ENCODE measurements at regions not wholly inside any gene's neighbourhood (a gene's known extent, or its start where the extent isn't known, plus 50 kb on each side); places are given as distances from the start of the nearest gene placed in this dataset.

- in situ Hi-C loops (cut with MboI; ENCODE audit: low sequenced_read_pairs, unreplicated experiment), result loop anchor here (10.0 to 25.0 kb wide), 3 partner anchors 55 to 1308 kb away; partner anchors contain the start of gene PLPP3
- no peak for DNase-seq (ENCODE audit: low spot score)
- no peak for TF ChIP-seq CTCF (IDR thresholded peaks at IDR 0.05; ENCODE audit: borderline replicate concordance, control extremely low read depth, extremely low read depth, insufficient read depth, missing control alignments)
These were observed 64.5 kb upstream of the USP24 start for GRCh38 chr1:55279627-55280026.

- TF ChIP-seq CTCF (IDR thresholded peaks at IDR 0.05; ENCODE audit: borderline replicate concordance, control extremely low read depth, extremely low read depth, insufficient read depth, missing control alignments), result no peak
- in situ Hi-C loops (cut with MboI; ENCODE audit: low sequenced_read_pairs, unreplicated experiment), result loop anchor here (10.0 to 25.0 kb wide), 2 partner anchors 144 to 1309 kb away; partner anchors contain the start of gene PLPP3
- no peak for DNase-seq (ENCODE audit: low spot score)
These were observed 63.2 kb upstream of the USP24 start for GRCh38 chr1:55278378-55278777.

GRCh38 chr1:55277377-55278130 lies 62.4 kb upstream of the USP24 start:
- in situ Hi-C loops (cut with MboI; ENCODE audit: low sequenced_read_pairs, unreplicated experiment), result loop anchor here (10.0 to 25.0 kb wide), 2 partner anchors 143 to 1310 kb away; partner anchors contain the start of gene PLPP3
- peak; percentile 77 for DNase-seq (ENCODE audit: low spot score)
- peak; percentile 66 for TF ChIP-seq CTCF (IDR thresholded peaks at IDR 0.05; ENCODE audit: borderline replicate concordance, control extremely low read depth, extremely low read depth, insufficient read depth, missing control alignments)

GRCh38 chr1:55276671-55277376 lies 61.7 kb upstream of the USP24 start:
- in situ Hi-C loops (cut with MboI; ENCODE audit: low sequenced_read_pairs, unreplicated experiment), result loop anchor here (10.0 to 25.0 kb wide), 2 partner anchors 142 to 1310 kb away; partner anchors contain the start of gene PLPP3
- TF ChIP-seq CTCF (IDR thresholded peaks at IDR 0.05; ENCODE audit: borderline replicate concordance, control extremely low read depth, extremely low read depth, insufficient read depth, missing control alignments), result no peak
- no peak for DNase-seq (ENCODE audit: low spot score)

GRCh38 chr1:55275941-55276341 lies 60.8 kb upstream of the USP24 start:
- DNase-seq (ENCODE audit: low spot score), result no peak
- no peak for TF ChIP-seq CTCF (IDR thresholded peaks at IDR 0.05; ENCODE audit: borderline replicate concordance, control extremely low read depth, extremely low read depth, insufficient read depth, missing control alignments)
- in situ Hi-C loops (cut with MboI; ENCODE audit: low sequenced_read_pairs, unreplicated experiment), result loop anchor here (10.0 to 25.0 kb wide), 2 partner anchors 141 to 1311 kb away; partner anchors contain the start of gene PLPP3

- no peak for TF ChIP-seq CTCF (IDR thresholded peaks at IDR 0.05; ENCODE audit: borderline replicate concordance, control extremely low read depth, extremely low read depth, insufficient read depth, missing control alignments)
- in situ Hi-C loops (cut with MboI; ENCODE audit: low sequenced_read_pairs, unreplicated experiment), result loop anchor here (10.0 to 25.0 kb wide), 2 partner anchors 140 to 1312 kb away; partner anchors contain the start of gene PLPP3
- no peak for DNase-seq (ENCODE audit: low spot score)
These were observed 60.1 kb upstream of the USP24 start for GRCh38 chr1:55275151-55275748.

All from GM13976 (cell line).